ENCODE measurements at regions not wholly inside any gene's neighbourhood (a gene's known extent, or its start where the extent isn't known, plus 50 kb on each side); places are given as distances from the start of the nearest gene placed in this dataset.

- TF ChIP-seq ESRRG (CRISPR knock-in tag; IDR thresholded peaks at IDR 0.05) (no peak), ZC3H10 (CRISPR knock-in tag; IDR thresholded peaks at IDR 0.05) (no peak), RARB (CRISPR knock-in tag; IDR thresholded peaks at IDR 0.05) (no peak), ZNF8 (CRISPR knock-in tag; IDR thresholded peaks at IDR 0.05) (no peak), OSR1 (CRISPR knock-in tag; IDR thresholded peaks at IDR 0.05) (no peak), ZFP30 (CRISPR knock-in tag; IDR thresholded peaks at IDR 0.05) (no peak), CSRNP3 (CRISPR knock-in tag; IDR thresholded peaks at IDR 0.05) (no peak), CSDC2 (CRISPR knock-in tag; IDR thresholded peaks at IDR 0.05) (no peak), ARNTL (CRISPR knock-in tag; IDR thresholded peaks at IDR 0.05; ENCODE audit: borderline replicate concordance, low read depth) (no peak), ZNF70 (CRISPR knock-in tag; IDR thresholded peaks at IDR 0.05) (no peak), ISL1 (CRISPR knock-in tag; IDR thresholded peaks at IDR 0.05) (no peak), GLIS3 (CRISPR knock-in tag; IDR thresholded peaks at IDR 0.05) (no peak), TSHZ2 (CRISPR knock-in tag; IDR thresholded peaks at IDR 0.05) (no peak), ZNF565 (CRISPR knock-in tag; conservative IDR thresholded peaks at IDR 0.05; ENCODE audit: low read depth) (no peak), CREB5 (CRISPR knock-in tag; IDR thresholded peaks at IDR 0.05; ENCODE audit: low read depth) (no peak), SNAI2 (CRISPR knock-in tag; IDR thresholded peaks at IDR 0.05) (no peak), PPARA (CRISPR knock-in tag; IDR thresholded peaks at IDR 0.05; ENCODE audit: borderline replicate concordance) (no peak), TOX (CRISPR knock-in tag; IDR thresholded peaks at IDR 0.05; ENCODE audit: borderline replicate concordance) (no peak), BACH2 (CRISPR knock-in tag; IDR thresholded peaks at IDR 0.05; ENCODE audit: borderline replicate concordance) (no peak), TCF4 (CRISPR knock-in tag; IDR thresholded peaks at IDR 0.05; ENCODE audit: borderline replicate concordance) (no peak)
- no peak for ATAC-seq
Observed at GRCh38 chr1:232383455-232384123, 246.3 kb downstream of the SIPA1L2 start.

- TF ChIP-seq ZC3H10 (CRISPR knock-in tag; IDR thresholded peaks at IDR 0.05) = no peak
- no peak for TF ChIP-seq ZFP3 (CRISPR knock-in tag; IDR thresholded peaks at IDR 0.05)
- TF ChIP-seq PPARA (CRISPR knock-in tag; IDR thresholded peaks at IDR 0.05; ENCODE audit: borderline replicate concordance) = no peak
- TF ChIP-seq CSDC2 (CRISPR knock-in tag; IDR thresholded peaks at IDR 0.05) = no peak
- no peak for TF ChIP-seq ISL1 (CRISPR knock-in tag; IDR thresholded peaks at IDR 0.05)
- TF ChIP-seq ARNTL (CRISPR knock-in tag; IDR thresholded peaks at IDR 0.05; ENCODE audit: borderline replicate concordance, low read depth) = no peak
- no peak for TF ChIP-seq PATZ1 (CRISPR knock-in tag; IDR thresholded peaks at IDR 0.05; ENCODE audit: borderline replicate concordance)
- TF ChIP-seq BACH2 (CRISPR knock-in tag; IDR thresholded peaks at IDR 0.05; ENCODE audit: borderline replicate concordance) = no peak
- TF ChIP-seq POU6F1 (CRISPR knock-in tag; IDR thresholded peaks at IDR 0.05; ENCODE audit: borderline replicate concordance, low read depth) = no peak
- no peak for TF ChIP-seq ESRRG (CRISPR knock-in tag; IDR thresholded peaks at IDR 0.05)
- no peak for ATAC-seq
Observed at GRCh38 chr1:232382671-232383070, 247.3 kb downstream of the SIPA1L2 start.
